Lung (tissue), 11 donors: ENCODE measurements at regions not wholly inside any gene's neighbourhood (a gene's known extent, or its start where the extent isn't known, plus 50 kb on each side); places are given as distances from the start of the nearest gene placed in this dataset.

Source experiments
- ATAC-seq: fragments of 200-7000 bp; cut with Tn5 transposase; one replicate; pipeline ENCODE4 v1.9.1; 2020; ENCODE audit warnings: moderate number of reproducible peaks; ENCODE audit not compliant: insufficient read depth, low FRiP score
- DNase-seq, 3 donors: peaks; one replicate each; pipeline ENCODE4 v3.0.0-alpha.2; 2013 to 2017
- H3K27ac ChIP-seq, 2 donors: one replicate each; pipeline ENCODE4 v1.5.1; 2013; ENCODE audit warnings: mild to moderate bottlenecking in 2 of 2, moderate library complexity in 2 of 2, control low read depth in 1 of 2, inconsistent platforms in 1 of 2, low read depth in 1 of 2, low read length in 1 of 2
- H3K27me3 ChIP-seq, 3 donors: one replicate each; pipeline ENCODE4 v1.5.1; 2013; ENCODE audit warnings: low read length in 2 of 3; ENCODE audit not compliant: control insufficient read depth in 3 of 3, insufficient read depth in 3 of 3
- H3K36me3 ChIP-seq, 4 donors: one replicate each; pipeline ENCODE4 v1.5.1; 2013; ENCODE audit warnings: low read length in 4 of 4, mild to moderate bottlenecking in 1 of 4, moderate library complexity in 1 of 4; ENCODE audit not compliant: control insufficient read depth in 4 of 4, insufficient read depth in 4 of 4
- H3K4me1 ChIP-seq, 5 donors: one replicate each; pipeline ENCODE4 v1.5.1; 2013; ENCODE audit warnings: low read length in 5 of 5, mild to moderate bottlenecking in 2 of 5, moderate library complexity in 1 of 5; ENCODE audit not compliant: control insufficient read depth in 5 of 5, insufficient read depth in 5 of 5
- H3K4me3 ChIP-seq: one replicate; pipeline ENCODE4 v1.5.1; 2013; ENCODE audit warnings: mild to moderate bottlenecking, control low read depth, moderate library complexity
- H3K9ac ChIP-seq, 2 donors: one replicate each; pipeline ENCODE4 v1.5.1; 2013; ENCODE audit warnings: low read length in 2 of 2, control low read depth in 1 of 2; ENCODE audit not compliant: insufficient read depth in 1 of 2
- H3K9me3 ChIP-seq, 4 donors: one replicate each; pipeline ENCODE4 v1.5.1; 2013; ENCODE audit warnings: low read length in 3 of 4, mild to moderate bottlenecking in 1 of 4, moderate library complexity in 1 of 4; ENCODE audit not compliant: control insufficient read depth in 4 of 4, insufficient read depth in 3 of 4
- WGBS, 2 donors: extraction: QIAGEN DNeasy Blood & Tissue Kit; methylation state at CpG; one replicate each; pipeline ENCODE4 v1.1.7; 2013; 5-methylcytosine and 5-hydroxymethylcytosine counted together
- TF ChIP-seq, protein P1 (sequence below): IDR thresholded peaks from 2 replicates; pipeline ENCODE4 v1.5.1; 2012; ENCODE audit warnings: mild to moderate bottlenecking; ENCODE audit errors: control extremely low read depth, extremely low read depth
- donor health status: control.
- donor health status: control.
- donor health status: Bipolar disorder and iron deficiency.
- donor health status: healthy.
- donor health status: DM: yes; HTN: yes; CAD: no.

DNA sequence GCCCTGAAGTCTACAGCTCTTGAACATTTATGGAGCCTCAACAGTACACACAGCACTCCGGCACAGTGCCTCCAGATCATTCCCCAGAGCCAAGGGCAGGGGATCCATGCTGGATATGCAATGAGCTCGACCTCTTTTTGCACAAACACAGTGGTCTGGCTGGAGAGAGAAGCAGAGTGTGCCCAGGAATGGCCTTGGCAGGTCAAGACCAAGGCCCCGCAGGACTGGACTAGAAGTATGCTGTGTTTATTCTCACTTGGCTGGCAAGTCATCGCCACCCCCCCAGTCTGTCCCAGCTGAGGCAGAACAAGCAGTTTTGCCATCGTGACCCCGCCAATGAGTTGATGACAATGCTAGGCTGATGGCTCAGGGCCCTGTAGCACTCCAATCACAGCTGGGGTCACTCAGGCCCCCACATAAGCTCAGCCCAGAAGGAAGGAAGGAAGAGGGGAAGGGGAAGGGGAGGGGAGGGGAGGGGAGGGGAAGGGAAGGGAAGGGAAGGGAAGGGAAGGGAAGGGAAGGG lies 212.1 kb downstream of the TTC32 start:
- TF ChIP-seq, protein P1, sequence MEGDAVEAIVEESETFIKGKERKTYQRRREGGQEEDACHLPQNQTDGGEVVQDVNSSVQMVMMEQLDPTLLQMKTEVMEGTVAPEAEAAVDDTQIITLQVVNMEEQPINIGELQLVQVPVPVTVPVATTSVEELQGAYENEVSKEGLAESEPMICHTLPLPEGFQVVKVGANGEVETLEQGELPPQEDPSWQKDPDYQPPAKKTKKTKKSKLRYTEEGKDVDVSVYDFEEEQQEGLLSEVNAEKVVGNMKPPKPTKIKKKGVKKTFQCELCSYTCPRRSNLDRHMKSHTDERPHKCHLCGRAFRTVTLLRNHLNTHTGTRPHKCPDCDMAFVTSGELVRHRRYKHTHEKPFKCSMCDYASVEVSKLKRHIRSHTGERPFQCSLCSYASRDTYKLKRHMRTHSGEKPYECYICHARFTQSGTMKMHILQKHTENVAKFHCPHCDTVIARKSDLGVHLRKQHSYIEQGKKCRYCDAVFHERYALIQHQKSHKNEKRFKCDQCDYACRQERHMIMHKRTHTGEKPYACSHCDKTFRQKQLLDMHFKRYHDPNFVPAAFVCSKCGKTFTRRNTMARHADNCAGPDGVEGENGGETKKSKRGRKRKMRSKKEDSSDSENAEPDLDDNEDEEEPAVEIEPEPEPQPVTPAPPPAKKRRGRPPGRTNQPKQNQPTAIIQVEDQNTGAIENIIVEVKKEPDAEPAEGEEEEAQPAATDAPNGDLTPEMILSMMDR, result no peak
- H3K27me3 ChIP-seq, result no peaks in the 10 kb centered on the region
- H3K4me1 ChIP-seq, result peaks cover 0 to 33% (median 6%) of the 10 kb centered on the region in 5 donors
- no peaks in the 10 kb centered on the region for H3K36me3 ChIP-seq
- no peak overlapping the region for H3K27ac ChIP-seq
- no peak for ATAC-seq
- no peak overlapping the region for H3K4me3 ChIP-seq
- no peak for DNase-seq
- H3K9ac ChIP-seq, result no peak overlapping the region
- H3K9me3 ChIP-seq, result no peaks in the 10 kb centered on the region
- 81 to 85% methylated on average over 6 of the region's 6 CpGs for WGBS, 2 donors

DNA sequence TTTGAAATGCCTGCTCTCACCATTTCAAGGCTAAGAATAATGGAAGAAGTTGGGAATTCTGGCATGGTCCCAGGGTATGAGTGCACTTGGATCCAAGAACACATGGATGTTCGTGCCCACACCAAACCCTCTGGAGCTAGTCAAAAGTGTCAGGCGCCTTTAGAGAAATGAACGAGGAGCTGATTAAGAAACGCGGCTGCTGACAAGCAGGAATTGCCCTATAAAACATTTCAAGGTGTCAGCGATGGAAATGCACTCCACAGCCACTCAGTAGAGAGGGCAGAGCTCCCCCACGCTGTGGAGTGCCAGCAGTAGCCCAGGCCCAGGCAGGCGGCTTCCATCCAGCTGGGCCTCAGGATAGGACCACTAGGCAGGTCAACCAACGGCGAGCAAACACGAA lies 213.7 kb downstream of the TTC32 start:
- ATAC-seq (no peak), DNase-seq (peak; percentile 79 to 94 (median 92))
- Histone ChIP-seq H3K9ac (no peak overlapping the region), H3K9me3 (no peaks in the 10 kb centered on the region), H3K36me3 (no peaks in the 10 kb centered on the region), H3K27me3 (no peaks in the 10 kb centered on the region), H3K4me3 (no peak overlapping the region), H3K4me1 (peaks cover 0 to 33% (median 6%) of the 10 kb centered on the region in 5 donors), H3K27ac (no peak overlapping the region)
- 77 to 85% methylated on average over 11 of the region's 11 CpGs for WGBS, 2 donors
- TF ChIP-seq, protein P1, result no peak

DNA sequence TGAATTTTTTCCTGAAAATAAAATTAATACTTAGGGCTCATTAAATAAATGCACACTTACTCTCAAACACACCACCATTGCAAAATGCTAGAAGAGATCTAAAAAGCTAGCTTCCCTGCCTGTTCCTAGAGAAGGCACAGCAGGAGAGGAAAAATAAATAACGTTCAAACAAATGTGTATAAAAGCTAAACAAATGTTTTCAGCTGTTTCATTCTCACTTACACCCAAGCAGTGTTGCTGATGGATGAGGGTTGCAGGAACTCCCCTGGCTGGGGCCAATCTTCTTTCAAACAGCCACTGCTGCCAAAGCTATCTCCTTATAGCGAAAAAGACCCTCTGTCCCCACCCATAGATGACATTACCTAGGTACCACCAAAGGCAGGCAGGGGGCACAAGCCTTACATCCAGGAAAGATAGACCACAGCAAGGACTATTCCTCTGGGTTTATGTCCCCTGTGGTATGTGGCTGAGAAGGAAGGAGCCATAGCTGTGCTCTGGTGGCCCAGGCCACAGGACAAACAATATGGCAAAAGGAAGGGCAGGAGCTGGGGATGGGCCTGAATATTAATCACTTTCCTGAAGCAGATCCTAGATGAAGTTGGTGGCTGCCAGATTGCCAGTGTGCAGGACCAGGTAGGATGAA lies 214.6 kb downstream of the TTC32 start:
- peak in 2 of 3 donors; percentile 69 to 74 for DNase-seq
- WGBS, 2 donors, result 62 to 67% methylated on average over 2 of the region's 2 CpGs
- TF ChIP-seq, protein P1, result no peak
- no peaks in the 10 kb centered on the region for H3K9me3 ChIP-seq
- H3K27me3 ChIP-seq, result no peaks in the 10 kb centered on the region
- no peak overlapping the region for H3K9ac ChIP-seq
- H3K4me1 ChIP-seq, result peaks cover 0 to 33% (median 6%) of the 10 kb centered on the region in 5 donors
- no peak overlapping the region for H3K27ac ChIP-seq
- no peaks in the 10 kb centered on the region for H3K36me3 ChIP-seq
- no peak for ATAC-seq
- no peak overlapping the region for H3K4me3 ChIP-seq

DNA sequence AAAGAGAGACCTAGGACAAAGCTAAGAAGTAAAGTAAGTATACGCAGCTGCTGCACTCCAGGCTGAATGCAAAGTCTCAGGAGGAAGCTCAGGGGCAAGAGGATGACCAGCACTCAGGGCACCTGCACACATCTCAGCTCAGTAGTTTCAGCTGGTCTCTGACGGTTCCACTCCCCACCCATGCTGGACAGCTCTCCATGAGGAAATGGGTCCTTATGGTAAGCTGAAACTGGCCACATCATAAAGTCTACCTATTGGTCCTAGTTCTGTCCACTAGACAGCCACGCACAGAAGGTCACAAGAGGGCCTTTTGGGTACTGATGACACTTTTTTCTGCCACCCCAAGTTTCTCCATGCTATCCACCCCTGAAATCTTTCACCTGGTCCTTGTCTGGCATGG lies 215.3 kb downstream of the TTC32 start:
- Histone ChIP-seq H3K4me3 (no peak overlapping the region), H3K27me3 (no peaks in the 10 kb centered on the region), H3K9me3 (no peaks in the 10 kb centered on the region), H3K27ac (no peak overlapping the region), H3K4me1 (peaks cover 0 to 33% (median 6%) of the 10 kb centered on the region in 5 donors), H3K36me3 (no peaks in the 10 kb centered on the region), H3K9ac (no peak overlapping the region)
- ATAC-seq (no peak), DNase-seq (no peak)
- 54 to 55% methylated on average over 3 of the region's 3 CpGs for WGBS, 2 donors
- TF ChIP-seq, protein P1, result no peak
